Hepatocyte (in vitro differentiated cells): ENCODE measurements at regions not wholly inside any gene's neighbourhood (a gene's known extent, or its start where the extent isn't known, plus 50 kb on each side); places are given as distances from the start of the nearest gene placed in this dataset.

ENCODE experiments used
- CTCF ChIP-seq: fragments of 200-600 bp; sonication (generic); IDR thresholded peaks from 2 replicates; pipeline ENCODE4 v1.5.1; 2016; ENCODE audit warnings: antibody characterized with exemption, mild to moderate bottlenecking; ENCODE audit not compliant: poor library complexity
- EZH2 ChIP-seq: fragments of 200-600 bp; sonication (generic); IDR thresholded peaks from 2 replicates; pipeline ENCODE4 v1.6.1; 2016; ENCODE audit warnings: antibody characterized with exemption, mild to moderate bottlenecking, borderline replicate concordance
- EZH2phosphoT487 ChIP-seq: fragments of 200-600 bp; sonication (generic); IDR thresholded peaks from one replicate; pipeline ENCODE4 v1.6.1; 2018; ENCODE audit warnings: antibody characterized with exemption, mild to moderate bottlenecking, low read depth, moderate library complexity; ENCODE audit not compliant: unreplicated experiment, severe bottlenecking

GRCh38 chr21:18760247-18760646, 356.7 kb upstream of the TMPRSS15 start:
- no peak for TF ChIP-seq CTCF
- TF ChIP-seq EZH2phosphoT487: no peak
- no peak for TF ChIP-seq EZH2
